Spleen (tissue), 7 donors: ENCODE measurements at regions not wholly inside any gene's neighbourhood (a gene's known extent, or its start where the extent isn't known, plus 50 kb on each side); places are given as distances from the start of the nearest gene placed in this dataset.
A peak's percentile ranks its signal among the peaks of the same experiment; 100 is the strongest.

ENCODE experiments used
- CTCF ChIP-seq, 11 experiments: fragments of 200-600 bp in 7 of 11; fragments of 450-650 bp in 4 of 11; sonication (generic) in 4 of 11; IDR thresholded peaks in 8 of 11; conservative IDR thresholded peaks in 3 of 11; 1 replicate in 7 of 11; 2 replicates in 4 of 11; pipeline versions ENCODE4 v1.4.0 to v1.8.0; 2016 to 2021; ENCODE audit warnings: antibody characterized with exemption in 11 of 11, inconsistent platforms in 4 of 11, mild to moderate bottlenecking in 1 of 11
- POLR2A ChIP-seq, 3 donors: fragments of 450-650 bp; IDR thresholded peaks; one replicate each; pipeline ENCODE4 v1.5.1; 2017; ENCODE audit warnings: antibody characterized with exemption in 3 of 3, mild to moderate bottlenecking in 1 of 3
- POLR2AphosphoS5 ChIP-seq, 3 donors: sonication (generic); formaldehyde crosslinking; IDR thresholded peaks; one replicate each; pipeline ENCODE4 v1.5.1; 2017; ENCODE audit warnings: antibody characterized with exemption in 3 of 3
- donor health status: DM: no; HTN: no; CAD: no; lungs with moderate emphysema.
- donor health status: DM: no; HTN: no; CAD: no.
- donor health status: DM: no; HTN: no; CAD: no.

GRCh38 chr5:54610197-54610944 lies 92.8 kb downstream of the SNX18 start:
- TF ChIP-seq CTCF (IDR thresholded peaks at IDR 0.05 in 8 of 11, conservative IDR thresholded peaks at IDR 0.05 in 3 of 11) (no peak), POLR2A (IDR thresholded peaks at IDR 0.05) (no peak), POLR2AphosphoS5 (IDR thresholded peaks at IDR 0.05) (peak in 1 of 3 donors; percentile 43)
